ENCODE measurements at regions not wholly inside any gene's neighbourhood (a gene's known extent, or its start where the extent isn't known, plus 50 kb on each side); places are given as distances from the start of the nearest gene placed in this dataset.

- CTCF ChIA-PET = no interaction called here
- TF ChIP-seq FOS (IDR thresholded peaks at IDR 0.05; ENCODE audit: borderline replicate concordance, insufficient read depth, low read length) (no peak), CTCF (IDR thresholded peaks at IDR 0.05; ENCODE audit: extremely low read depth in 1 of 2, insufficient read depth in 1 of 2, low read depth in 1 of 2, low read length in 2 of 2) (no peak)
Observed at GRCh38 chr20:12764851-12765250, 243.9 kb upstream of the SPTLC3 start.

GRCh38 chr20:12773936-12774335, 234.8 kb upstream of the SPTLC3 start:
- H2AFZ ChIP-seq (ENCODE audit: low read depth, low read length) = no peak overlapping the region
- peaks cover 2% of the 10 kb centered on the region for H3K9me3 ChIP-seq (replicated peaks; ENCODE audit: control insufficient read depth, insufficient read depth, low read length)
- CTCF ChIA-PET = no interaction called here
- H4K20me1 ChIP-seq (replicated peaks; ENCODE audit: control insufficient read depth, extremely low read depth, insufficient read depth, low read length) = no peaks in the 10 kb centered on the region
- BruUV-seq (replicated peaks) = no TSS peak
- dilution Hi-C loops (cut with MboI; ENCODE audit: extremely low pct_ligation_motif_present, low sequenced_read_pairs) = no loop called here
- intact Hi-C loops (cut with micrococcal nuclease) = no loop called here
- no peak for FAIRE-seq
- no peak for DNase-seq (ENCODE audit: low read depth, low spot score)
- no peaks in the 10 kb centered on the region for H3K9me1 ChIP-seq (replicated peaks; ENCODE audit: control insufficient read depth, extremely low read depth, insufficient read depth, low read length)
- H3K79me2 ChIP-seq (ENCODE audit: control insufficient read depth, insufficient read depth, low read length) = no peaks in the 10 kb centered on the region
- no peaks in the 10 kb centered on the region for H3K36me3 ChIP-seq (ENCODE audit: control insufficient read depth in 2 of 2, extremely low read depth in 1 of 2, insufficient read depth in 2 of 2, low read length in 2 of 2)
- no peak overlapping the region for H3K9ac ChIP-seq (replicated peaks; ENCODE audit: extremely low read depth, insufficient read depth, low read length)
- TF ChIP-seq MYC (IDR thresholded peaks at IDR 0.05; ENCODE audit: low read depth, low read length) (no peak), CTCF (IDR thresholded peaks at IDR 0.05; ENCODE audit: extremely low read depth in 1 of 2, insufficient read depth in 1 of 2, low read depth in 1 of 2, low read length in 2 of 2) (no peak), FOS (IDR thresholded peaks at IDR 0.05; ENCODE audit: borderline replicate concordance, insufficient read depth, low read length) (no peak), EZH2 (IDR thresholded peaks at IDR 0.05; ENCODE audit: borderline replicate concordance, low read depth, low read length, severe bottlenecking) (no peak), POLR2A (IDR thresholded peaks at IDR 0.05; ENCODE audit: low read depth, low read length) (no peak), JUN (IDR thresholded peaks at IDR 0.05; ENCODE audit: borderline replicate concordance, insufficient read depth, insufficient read length, low read depth) (no peak), GATA2 (IDR thresholded peaks at IDR 0.05; ENCODE audit: insufficient read depth, insufficient read length, low read depth, low read length) (no peak), POLR2AphosphoS5 (IDR thresholded peaks at IDR 0.05; ENCODE audit: insufficient read depth, low read depth, low read length) (no peak)
- TF ChIP-seq, protein P1, sequence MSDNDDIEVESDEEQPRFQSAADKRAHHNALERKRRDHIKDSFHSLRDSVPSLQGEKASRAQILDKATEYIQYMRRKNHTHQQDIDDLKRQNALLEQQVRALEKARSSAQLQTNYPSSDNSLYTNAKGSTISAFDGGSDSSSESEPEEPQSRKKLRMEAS (IDR thresholded peaks at IDR 0.05; ENCODE audit: insufficient read depth, insufficient read length) = no peak
- H3K4me1 ChIP-seq (ENCODE audit: control insufficient read depth, extremely low read depth, insufficient read depth, low read length) = no peaks in the 10 kb centered on the region
- POLR2A ChIA-PET = no interaction called here
- no peak overlapping the region for H3K27ac ChIP-seq (ENCODE audit: insufficient read depth, low read depth, low read length)
- H3K4me2 ChIP-seq (ENCODE audit: insufficient read depth, low read length) = no peak overlapping the region
- no peaks in the 10 kb centered on the region for H3K27me3 ChIP-seq (ENCODE audit: control insufficient read depth in 2 of 2, insufficient read depth in 2 of 2, low read length in 2 of 2)
- H3K4me3 ChIP-seq (replicated peaks in 1 of 3; ENCODE audit: insufficient read depth in 1 of 3, low read depth in 1 of 3, low read length in 3 of 3) = no peak overlapping the region

More at GRCh38 chr20:12764851-12765250, 243.9 kb upstream of the SPTLC3 start:
- H3K4me3 ChIP-seq (replicated peaks in 1 of 3; ENCODE audit: insufficient read depth in 1 of 3, low read depth in 1 of 3, low read length in 3 of 3) = no peak overlapping the region
- no TSS peak for BruUV-seq (replicated peaks)
- no peaks in the 10 kb centered on the region for H3K79me2 ChIP-seq (ENCODE audit: control insufficient read depth, insufficient read depth, low read length)
- H3K27ac ChIP-seq (ENCODE audit: insufficient read depth, low read depth, low read length) = no peak overlapping the region
- no peaks in the 10 kb centered on the region for H3K9me1 ChIP-seq (replicated peaks; ENCODE audit: control insufficient read depth, extremely low read depth, insufficient read depth, low read length)
- H3K9me3 ChIP-seq (replicated peaks; ENCODE audit: control insufficient read depth, insufficient read depth, low read length) = no peaks in the 10 kb centered on the region
- H2AFZ ChIP-seq (ENCODE audit: low read depth, low read length) = no peak overlapping the region
- no peak overlapping the region for H3K4me2 ChIP-seq (ENCODE audit: insufficient read depth, low read length)
- no peak for FAIRE-seq
- no peaks in the 10 kb centered on the region for H4K20me1 ChIP-seq (replicated peaks; ENCODE audit: control insufficient read depth, extremely low read depth, insufficient read depth, low read length)
- H3K4me1 ChIP-seq (ENCODE audit: control insufficient read depth, extremely low read depth, insufficient read depth, low read length) = no peaks in the 10 kb centered on the region
- dilution Hi-C loops (cut with MboI; ENCODE audit: extremely low pct_ligation_motif_present, low sequenced_read_pairs) (no loop called here), intact Hi-C loops (cut with micrococcal nuclease) (no loop called here)
- POLR2A ChIA-PET = no interaction called here
- no peak overlapping the region for H3K9ac ChIP-seq (replicated peaks; ENCODE audit: extremely low read depth, insufficient read depth, low read length)
- DNase-seq (ENCODE audit: low read depth, low spot score) = no peak
- no peaks in the 10 kb centered on the region for H3K27me3 ChIP-seq (ENCODE audit: control insufficient read depth in 2 of 2, insufficient read depth in 2 of 2, low read length in 2 of 2)
- H3K36me3 ChIP-seq (ENCODE audit: control insufficient read depth in 2 of 2, extremely low read depth in 1 of 2, insufficient read depth in 2 of 2, low read length in 2 of 2) = no peaks in the 10 kb centered on the region
